Stomach (tissue), 8 donors: ENCODE measurements at regions not wholly inside any gene's neighbourhood (a gene's known extent, or its start where the extent isn't known, plus 50 kb on each side); places are given as distances from the start of the nearest gene placed in this dataset.

Experiments
- DNase-seq, 2 donors: peaks; one replicate each; pipeline versions ENCODE4 v3.0.0 to v3.0.0-alpha.2; 2013 to 2019
- H3K27ac ChIP-seq, 5 donors: fragments of 200-600 bp in 4 of 5; sonication (generic) in 4 of 5; one replicate each; pipeline ENCODE4 v1.5.1; 2013 to 2019; ENCODE audit warnings: mild to moderate bottlenecking in 1 of 5, moderate library complexity in 1 of 5
- H3K27me3 ChIP-seq, 3 donors: fragments of 200-600 bp; sonication (generic); one replicate each; pipeline ENCODE4 v1.5.1; 2017 to 2019; ENCODE audit warnings: mixed run types in 1 of 3
- H3K36me3 ChIP-seq, 4 donors: fragments of 200-600 bp; sonication (generic); 1 replicate in 3 of 4; 2 replicates in 1 of 4; pipeline ENCODE4 v1.5.1; 2016 to 2019
- H3K4me1 ChIP-seq, 4 donors: fragments of 200-600 bp; sonication (generic); one replicate each; pipeline ENCODE4 v1.5.1; 2016 to 2019
- H3K4me3 ChIP-seq, 4 donors: fragments of 200-600 bp; sonication (generic) in 3 of 4; one replicate each; pipeline ENCODE4 v1.5.1; 2016 to 2019; ENCODE audit warnings: mild to moderate bottlenecking in 1 of 4
- H3K9me3 ChIP-seq, 4 donors: fragments of 200-600 bp; sonication (generic); one replicate each; pipeline ENCODE4 v1.5.1; 2016 to 2019
- EP300 ChIP-seq: sonication (generic); formaldehyde crosslinking; IDR thresholded peaks from one replicate; pipeline ENCODE4 v1.6.1; 2017; ENCODE audit warnings: antibody characterized with exemption
- POLR2A ChIP-seq, 4 donors: fragments of 450-650 bp; IDR thresholded peaks; one replicate each; pipeline ENCODE4 v1.6.1; 2016; ENCODE audit warnings: antibody characterized with exemption in 4 of 4, control low read depth in 2 of 4, mild to moderate bottlenecking in 1 of 4, moderate library complexity in 1 of 4
- POLR2AphosphoS5 ChIP-seq, 3 donors: sonication (generic); formaldehyde crosslinking; IDR thresholded peaks; one replicate each; pipeline ENCODE4 v1.6.1; 2016; ENCODE audit warnings: antibody characterized with exemption in 3 of 3
- WGBS, 5 donors: extraction: QIAGEN DNeasy Blood & Tissue Kit in 3 of 5; methylation state at CpG; one replicate each; pipeline versions ENCODE4 v1.1.5 to v1.1.7; 2013 to 2018; 5-methylcytosine and 5-hydroxymethylcytosine counted together
- intact Hi-C: fragments of 100-400 bp; cut with DNase I; formaldehyde crosslinking; loops from one replicate; pipeline ENCODE4 v1.15.1; 2023; ENCODE audit warnings: low total_unique reads
- TF ChIP-seq, protein P1 (sequence below), 7 experiments: fragments of 450-650 bp in 4 of 7; fragments of 200-600 bp in 3 of 7; sonication (generic) in 3 of 7; IDR thresholded peaks; one replicate each; pipeline ENCODE4 v1.5.1; 2016 to 2019; ENCODE audit warnings: antibody characterized with exemption in 7 of 7, control low read depth in 2 of 7, mild to moderate bottlenecking in 1 of 7
- donor health status: healthy with polysubstance abuse.
- donor health status: Bipolar disorder and iron deficiency.
- donor health status: healthy.

DNA sequence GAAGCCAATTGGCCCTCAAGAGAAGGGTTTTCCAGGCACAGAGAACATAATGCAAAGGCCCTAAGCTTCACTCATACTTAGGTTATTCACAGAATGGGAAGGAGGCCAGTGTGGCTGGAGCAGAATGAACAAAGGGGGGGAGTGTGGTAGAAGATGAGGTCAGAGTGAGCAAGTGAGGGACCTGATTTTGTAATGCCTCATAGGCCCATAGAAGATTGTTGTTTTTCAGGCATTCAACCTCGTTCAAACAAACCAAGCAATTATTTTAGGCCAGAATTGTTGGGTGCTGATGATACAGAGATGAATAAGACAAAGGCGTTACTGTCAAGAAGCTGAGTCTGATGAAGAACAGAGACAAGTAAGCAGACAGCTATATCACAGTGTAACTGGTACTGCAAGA is 54.5 kb upstream of the RAP1A start:
- Histone ChIP-seq H3K27ac (peak overlapping the region in 1 of 5 donors; percentile 3), H3K4me1 (peaks cover 0 to 22% (median 10%) of the 10 kb centered on the region in 4 donors), H3K4me3 (no peak overlapping the region), H3K9me3 (no peaks in the 10 kb centered on the region), H3K27me3 (no peaks in the 10 kb centered on the region), H3K36me3 (no peaks in the 10 kb centered on the region)
- WGBS, 5 donors = 82 to 95% (median 89%) methylated on average over 2 of the region's 2 CpGs
- intact Hi-C loops = no loop called here
- peak in 1 of 2 donors; percentile 61 for DNase-seq
- TF ChIP-seq EP300 = no peak
- peak in 1 of 3 donors; percentile 12 for TF ChIP-seq POLR2AphosphoS5 (IDR thresholded peaks at IDR 0.05)
- TF ChIP-seq POLR2A (IDR thresholded peaks at IDR 0.05) = no peak
- TF ChIP-seq, protein P1, sequence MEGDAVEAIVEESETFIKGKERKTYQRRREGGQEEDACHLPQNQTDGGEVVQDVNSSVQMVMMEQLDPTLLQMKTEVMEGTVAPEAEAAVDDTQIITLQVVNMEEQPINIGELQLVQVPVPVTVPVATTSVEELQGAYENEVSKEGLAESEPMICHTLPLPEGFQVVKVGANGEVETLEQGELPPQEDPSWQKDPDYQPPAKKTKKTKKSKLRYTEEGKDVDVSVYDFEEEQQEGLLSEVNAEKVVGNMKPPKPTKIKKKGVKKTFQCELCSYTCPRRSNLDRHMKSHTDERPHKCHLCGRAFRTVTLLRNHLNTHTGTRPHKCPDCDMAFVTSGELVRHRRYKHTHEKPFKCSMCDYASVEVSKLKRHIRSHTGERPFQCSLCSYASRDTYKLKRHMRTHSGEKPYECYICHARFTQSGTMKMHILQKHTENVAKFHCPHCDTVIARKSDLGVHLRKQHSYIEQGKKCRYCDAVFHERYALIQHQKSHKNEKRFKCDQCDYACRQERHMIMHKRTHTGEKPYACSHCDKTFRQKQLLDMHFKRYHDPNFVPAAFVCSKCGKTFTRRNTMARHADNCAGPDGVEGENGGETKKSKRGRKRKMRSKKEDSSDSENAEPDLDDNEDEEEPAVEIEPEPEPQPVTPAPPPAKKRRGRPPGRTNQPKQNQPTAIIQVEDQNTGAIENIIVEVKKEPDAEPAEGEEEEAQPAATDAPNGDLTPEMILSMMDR (IDR thresholded peaks at IDR 0.05) = no peak

DNA sequence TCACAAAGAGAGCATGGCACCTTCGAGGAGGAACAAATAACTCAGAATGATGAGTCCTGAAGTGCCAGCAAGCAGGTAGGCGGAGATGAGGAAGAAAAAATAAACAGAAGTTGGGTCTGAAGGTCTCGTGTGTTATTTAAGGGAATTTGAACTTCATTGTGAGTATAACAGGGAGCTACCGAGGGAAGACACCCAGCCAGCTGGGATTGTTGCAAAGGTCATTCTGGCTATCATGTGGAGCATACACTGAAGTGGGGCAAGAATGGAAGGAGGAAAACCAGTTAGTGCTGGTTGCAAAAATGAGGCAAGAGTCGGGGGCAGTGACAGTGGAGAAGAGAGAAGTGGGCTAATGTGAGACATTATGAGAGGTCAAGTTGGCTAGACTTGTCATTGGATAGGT is 53.6 kb upstream of the RAP1A start:
- H3K27me3 ChIP-seq = no peaks in the 10 kb centered on the region
- peaks cover 0 to 22% (median 7%) of the 10 kb centered on the region in 4 donors for H3K4me1 ChIP-seq
- H3K9me3 ChIP-seq = no peaks in the 10 kb centered on the region
- no peak overlapping the region for H3K4me3 ChIP-seq
- no peak overlapping the region for H3K27ac ChIP-seq
- no peaks in the 10 kb centered on the region for H3K36me3 ChIP-seq
- 72 to 87% (median 81%) methylated on average over 5 of the region's 5 CpGs for WGBS, 5 donors
- no peak for DNase-seq
- intact Hi-C loops = no loop called here
- no peak for TF ChIP-seq POLR2A (IDR thresholded peaks at IDR 0.05)
- TF ChIP-seq POLR2AphosphoS5 (IDR thresholded peaks at IDR 0.05) = no peak
- TF ChIP-seq, protein P1 (IDR thresholded peaks at IDR 0.05) = no peak
- TF ChIP-seq EP300 = no peak

DNA sequence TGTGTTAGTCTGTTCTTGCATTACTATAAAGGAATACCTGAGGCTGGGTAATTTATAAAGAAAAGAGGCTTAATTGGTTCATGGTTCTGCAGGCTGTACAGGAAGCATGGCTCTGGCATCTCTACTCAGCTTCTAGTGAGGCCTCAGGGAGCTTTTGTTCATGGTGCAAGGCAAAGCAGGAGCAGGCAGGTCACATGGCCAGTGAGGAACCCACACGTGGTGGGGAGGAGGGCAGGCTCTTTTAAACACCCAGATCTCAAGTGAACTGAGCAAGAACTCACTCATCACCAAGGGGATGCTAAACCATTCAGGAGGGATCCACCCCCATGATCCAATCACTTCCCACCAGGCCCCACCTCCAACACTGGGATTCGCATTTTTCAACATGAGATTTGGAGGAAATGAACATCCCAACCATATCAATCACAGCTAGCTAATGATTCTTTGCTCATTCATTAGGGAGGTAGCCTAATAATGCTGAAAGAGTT is 51.4 kb upstream of the RAP1A start:
- Histone ChIP-seq H3K27ac (no peak overlapping the region), H3K9me3 (no peaks in the 10 kb centered on the region), H3K4me1 (peaks cover 0 to 28% (median 14%) of the 10 kb centered on the region in 4 donors), H3K4me3 (no peak overlapping the region), H3K36me3 (no peaks in the 10 kb centered on the region), H3K27me3 (no peaks in the 10 kb centered on the region)
- TF ChIP-seq POLR2AphosphoS5 (IDR thresholded peaks at IDR 0.05) (no peak), POLR2A (IDR thresholded peaks at IDR 0.05) (no peak), EP300 (no peak)
- TF ChIP-seq, protein P1 (IDR thresholded peaks at IDR 0.05) = no peak
- intact Hi-C loops = no loop called here
- DNase-seq = no peak
- 70 to 75% (median 74%) methylated on average over 2 of the region's 2 CpGs for WGBS, 5 donors
